GM06990 (cell line): ENCODE measurements at regions not wholly inside any gene's neighbourhood (a gene's known extent, or its start where the extent isn't known, plus 50 kb on each side); places are given as distances from the start of the nearest gene placed in this dataset.
"Not testable (repeated sequence)": the region's sequence is repeated elsewhere in the genome, so short reads cannot be mapped to it uniquely, and the experiment has no call there.

Experiments used
- DNase-seq: peaks from one replicate; pipeline ENCODE4 v3.0.0-alpha.2; 2011; ENCODE audit not compliant: insufficient read length; ENCODE audit errors: extremely low read depth
- H3K27me3 ChIP-seq: replicated peaks from 2 replicates; pipeline ENCODE4 v1.6.0; 2011; ENCODE audit warnings: low read length; ENCODE audit not compliant: control insufficient read depth, insufficient read depth
- H3K36me3 ChIP-seq: 2 replicates; pipeline ENCODE4 v1.5.1; 2011; ENCODE audit warnings: low read length; ENCODE audit not compliant: control insufficient read depth, insufficient read depth
- H3K4me3 ChIP-seq: replicated peaks from 2 replicates; pipeline ENCODE4 v1.5.1; 2011; ENCODE audit warnings: low read depth, mild to moderate bottlenecking, control low read depth, low read length
- TF ChIP-seq, protein P1 (sequence below): IDR thresholded peaks from 2 replicates; pipeline ENCODE4 v1.5.1; 2011; ENCODE audit warnings: low read length, control low read depth, mild to moderate bottlenecking, inconsistent platforms; ENCODE audit not compliant: insufficient read depth, poor library complexity, severe bottlenecking

DNA sequence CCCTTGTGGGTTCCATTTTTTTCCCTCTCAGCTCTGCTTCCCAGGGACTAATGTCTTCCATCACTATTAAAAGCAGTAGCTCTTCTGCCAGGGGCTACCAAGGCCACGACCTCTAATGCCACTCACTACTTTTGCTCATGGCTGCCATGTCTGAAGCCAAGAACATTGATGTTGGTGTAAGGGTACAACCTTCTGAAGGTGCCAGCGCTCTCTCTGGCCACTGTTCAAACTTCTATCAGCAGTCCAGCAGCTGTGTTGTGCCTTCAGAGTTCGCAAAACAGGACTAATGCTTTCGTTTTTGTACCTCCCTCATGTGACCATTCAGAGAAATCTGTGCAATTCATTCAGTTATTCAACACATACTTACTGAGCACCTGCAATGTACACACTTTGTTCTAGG, 121.5 kb upstream of the ENPEP start:
- no peaks in the 10 kb centered on the region for H3K27me3 ChIP-seq
- no peak overlapping the region for H3K4me3 ChIP-seq
- no peak for DNase-seq
- H3K36me3 ChIP-seq = no peaks in the 10 kb centered on the region
- TF ChIP-seq, protein P1, sequence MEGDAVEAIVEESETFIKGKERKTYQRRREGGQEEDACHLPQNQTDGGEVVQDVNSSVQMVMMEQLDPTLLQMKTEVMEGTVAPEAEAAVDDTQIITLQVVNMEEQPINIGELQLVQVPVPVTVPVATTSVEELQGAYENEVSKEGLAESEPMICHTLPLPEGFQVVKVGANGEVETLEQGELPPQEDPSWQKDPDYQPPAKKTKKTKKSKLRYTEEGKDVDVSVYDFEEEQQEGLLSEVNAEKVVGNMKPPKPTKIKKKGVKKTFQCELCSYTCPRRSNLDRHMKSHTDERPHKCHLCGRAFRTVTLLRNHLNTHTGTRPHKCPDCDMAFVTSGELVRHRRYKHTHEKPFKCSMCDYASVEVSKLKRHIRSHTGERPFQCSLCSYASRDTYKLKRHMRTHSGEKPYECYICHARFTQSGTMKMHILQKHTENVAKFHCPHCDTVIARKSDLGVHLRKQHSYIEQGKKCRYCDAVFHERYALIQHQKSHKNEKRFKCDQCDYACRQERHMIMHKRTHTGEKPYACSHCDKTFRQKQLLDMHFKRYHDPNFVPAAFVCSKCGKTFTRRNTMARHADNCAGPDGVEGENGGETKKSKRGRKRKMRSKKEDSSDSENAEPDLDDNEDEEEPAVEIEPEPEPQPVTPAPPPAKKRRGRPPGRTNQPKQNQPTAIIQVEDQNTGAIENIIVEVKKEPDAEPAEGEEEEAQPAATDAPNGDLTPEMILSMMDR = no peak

DNA sequence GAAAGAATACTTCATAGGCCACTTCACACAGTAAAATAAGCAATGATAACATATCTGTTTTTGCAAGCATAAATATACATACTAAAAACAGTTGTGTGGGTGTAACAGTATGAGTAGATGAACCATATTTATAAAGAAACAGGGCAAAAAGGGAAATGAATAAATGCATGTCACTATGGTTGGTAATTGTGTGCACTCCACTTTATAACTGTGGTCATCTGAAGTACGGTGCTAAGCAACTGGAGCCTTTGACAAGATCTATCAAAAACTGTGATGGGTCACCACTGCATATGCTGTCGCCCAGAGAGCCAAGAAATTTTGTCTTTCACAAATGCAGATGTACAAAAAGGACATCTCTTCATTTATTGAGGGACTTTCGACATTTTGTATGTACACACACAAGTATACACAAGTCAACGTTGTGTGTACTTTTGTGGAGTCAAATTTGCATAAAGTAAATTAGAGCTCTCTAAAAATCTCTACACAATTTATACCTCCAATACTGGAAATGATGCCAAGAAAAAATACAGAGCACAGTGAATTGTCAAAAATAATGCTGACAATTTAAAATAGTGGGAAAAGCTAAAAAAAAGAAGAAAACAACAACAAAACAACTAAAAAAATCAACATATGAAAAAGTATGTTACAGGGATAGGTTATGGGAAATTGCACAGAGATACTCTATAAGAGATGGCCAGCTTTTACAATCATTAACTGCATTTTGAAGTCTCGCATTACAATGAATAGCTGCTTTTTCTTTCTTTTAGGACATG, 123.1 kb upstream of the ENPEP start:
- TF ChIP-seq, protein P1 = no peak
- H3K27me3 ChIP-seq = no peaks in the 10 kb centered on the region

DNA sequence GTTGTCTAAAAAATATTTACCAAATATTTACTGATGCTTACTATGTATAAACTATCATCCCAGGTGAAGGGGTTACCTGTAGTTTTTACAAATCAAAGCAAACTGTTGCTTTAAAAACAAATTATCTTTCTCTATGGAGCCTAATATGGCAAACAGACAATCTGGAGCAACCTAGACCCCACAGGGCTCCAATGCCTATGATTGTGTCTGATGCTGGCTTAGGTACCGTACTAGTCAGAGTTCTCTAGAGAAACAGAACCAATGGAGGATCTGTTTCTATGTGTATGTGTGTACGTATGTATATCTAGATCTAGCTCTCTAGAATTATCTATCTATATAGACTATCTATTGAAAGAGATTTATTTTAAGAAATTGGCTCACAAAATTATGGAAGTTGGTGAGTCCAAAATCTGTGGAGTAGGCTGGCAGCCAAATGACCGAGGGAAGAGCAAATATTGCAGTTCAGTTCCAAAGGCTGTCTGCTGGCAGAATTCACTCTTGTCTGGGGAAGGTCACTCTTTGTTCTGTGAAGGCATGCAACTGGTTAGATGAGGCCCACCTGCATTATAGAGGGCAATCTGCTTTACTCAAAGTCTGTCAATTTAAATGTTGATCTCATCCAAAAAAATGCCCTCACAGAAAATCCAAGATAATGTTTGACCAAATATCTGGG, 127.1 kb upstream of the ENPEP start:
- Histone ChIP-seq H3K4me3 (no peak overlapping the region), H3K27me3 (no peaks in the 10 kb centered on the region), H3K36me3 (no peaks in the 10 kb centered on the region)
- DNase-seq = no peak
- TF ChIP-seq, protein P1 = no peak

More for the DNA sequence above, 123.1 kb upstream of the ENPEP start:
- DNase-seq = no peak
- Histone ChIP-seq H3K4me3 (no peak overlapping the region), H3K36me3 (no peaks in the 10 kb centered on the region)

DNA sequence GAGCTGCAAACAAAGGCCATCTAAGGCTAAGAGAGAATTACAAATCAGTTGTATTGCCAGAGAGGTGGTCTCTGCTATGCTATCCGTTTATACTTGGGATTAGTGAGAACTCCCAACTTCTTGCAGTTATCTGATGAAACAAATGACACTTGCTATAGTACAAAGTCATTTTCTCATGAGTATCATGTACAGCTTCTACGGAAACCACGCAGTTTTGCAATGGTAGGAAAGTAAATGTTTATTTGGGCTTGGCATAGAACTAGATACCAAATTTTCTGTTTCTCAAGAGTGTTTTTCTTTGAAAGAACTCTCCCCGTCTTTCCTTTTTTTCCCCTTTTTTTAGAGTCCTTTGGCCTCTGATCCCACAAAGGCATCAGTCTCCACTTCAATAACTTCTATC, 128.2 kb upstream of the ENPEP start:
- no peak for DNase-seq
- H3K36me3 ChIP-seq = no peaks in the 10 kb centered on the region
- H3K4me3 ChIP-seq = no peak overlapping the region
- TF ChIP-seq, protein P1 = no peak
- H3K27me3 ChIP-seq = no peaks in the 10 kb centered on the region

DNA sequence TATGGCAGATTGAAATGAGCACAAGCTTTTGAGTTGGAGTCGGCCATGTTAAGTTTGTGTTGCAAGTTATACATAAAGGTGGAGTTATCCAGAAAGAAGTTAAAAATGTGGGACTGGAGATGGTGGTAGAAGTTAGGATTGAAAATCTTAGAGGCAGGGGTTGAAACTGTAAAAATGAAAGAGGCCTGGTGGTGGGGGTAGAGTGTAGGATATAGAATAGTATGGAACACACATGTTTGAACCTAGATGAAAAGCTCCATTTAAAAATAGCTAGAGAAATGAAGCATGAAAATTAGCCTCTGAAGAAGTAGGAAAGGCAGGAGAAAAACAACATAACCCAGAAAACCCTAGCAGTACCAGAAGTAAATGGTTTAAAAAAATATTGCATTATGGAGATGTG, 131.8 kb upstream of the ENPEP start:
- no peak overlapping the region for H3K4me3 ChIP-seq
- no peaks in the 10 kb centered on the region for H3K36me3 ChIP-seq
- TF ChIP-seq, protein P1 = peak; percentile 26
- no peaks in the 10 kb centered on the region for H3K27me3 ChIP-seq
- no peak for DNase-seq

DNA sequence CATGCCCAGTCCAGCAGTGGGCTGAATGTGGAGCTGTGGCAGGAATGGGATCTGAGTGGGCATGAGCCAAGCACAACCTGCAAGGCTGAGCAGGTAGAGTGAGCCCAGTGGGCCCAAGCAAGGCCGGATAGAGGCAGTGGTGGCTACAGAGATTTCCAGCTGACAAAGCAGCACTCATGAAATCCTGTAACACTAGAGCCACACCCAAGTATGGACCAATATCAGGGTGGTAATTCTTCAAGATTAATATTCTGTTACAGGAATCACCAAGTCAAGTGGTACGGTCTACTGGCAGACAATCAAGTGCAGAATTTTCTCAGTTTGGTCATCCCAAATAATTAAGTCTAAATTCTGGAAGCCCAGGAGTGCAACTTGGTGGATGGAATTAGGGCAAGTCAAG, 132.4 kb upstream of the ENPEP start:
- no peak for DNase-seq
- no peaks in the 10 kb centered on the region for H3K27me3 ChIP-seq
- no peak overlapping the region for H3K4me3 ChIP-seq
- no peaks in the 10 kb centered on the region for H3K36me3 ChIP-seq
- TF ChIP-seq, protein P1 = no peak

DNA sequence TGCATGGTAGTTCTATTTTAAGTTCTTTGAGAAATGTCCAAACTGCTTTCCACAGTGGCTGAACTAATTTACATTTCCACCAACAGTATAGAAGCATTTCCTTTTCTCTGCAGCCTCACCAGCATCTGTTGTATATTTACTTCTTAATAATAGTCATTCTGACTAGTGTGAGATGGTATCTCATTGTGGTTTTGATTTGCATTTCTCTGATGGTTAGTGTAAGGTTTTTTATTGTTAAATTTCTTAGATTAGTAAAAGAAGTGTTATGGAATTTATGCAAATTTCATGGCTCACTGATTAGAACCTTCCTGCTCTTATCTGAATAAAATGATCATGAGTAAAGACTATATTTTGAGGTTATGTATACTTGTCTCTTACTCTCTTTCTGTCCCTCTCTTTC, 134.8 kb upstream of the ENPEP start:
- not testable (repeated sequence) for H3K36me3 ChIP-seq, DNase-seq, H3K27me3 ChIP-seq, H3K4me3 ChIP-seq
